A549 (cell line): ENCODE measurements at regions not wholly inside any gene's neighbourhood (a gene's known extent, or its start where the extent isn't known, plus 50 kb on each side); places are given as distances from the start of the nearest gene placed in this dataset.
"Not testable (repeated sequence)": the region's sequence is repeated elsewhere in the genome, so short reads cannot be mapped to it uniquely, and the experiment has no call there.

Experiments used
- ATAC-seq, 2 experiments: fragments of 200-7000 bp in 1 of 2; fragments of >200 bp in 1 of 2; cut with Nextera tagmentation in 1 of 2; cut with Tn5 transposase in 1 of 2; 3 replicates each; pipeline versions ENCODE4 v1.8.0 to v1.9.1; 2018 to 2020; ENCODE audit warnings: mild to moderate bottlenecking in 1 of 2, moderate library complexity in 1 of 2
- CTCF ChIA-PET: fragments of 300-600 bp; sonication (Branson Sonifier 250); formaldehyde crosslinking; extraction: SDS; loops from one replicate; lab custom pipeline; 2021; ENCODE audit warnings: antibody characterized with exemption, inconsistent platforms; lab: Yijun Ruan, JAX
- POLR2A ChIA-PET: fragments of 350-600 bp; formaldehyde crosslinking; extraction: SDS; loops from one replicate; lab custom pipeline; 2021; ENCODE audit warnings: antibody characterized with exemption, inconsistent platforms; lab: Yijun Ruan, JAX
- DNase-seq, 2 experiments: peaks; one replicate each; pipeline versions ENCODE4 v3.0.0 to v3.0.0-alpha.2; 2011 to 2016; ENCODE audit warnings: low read depth in 1 of 2, low spot score in 1 of 2
- FAIRE-seq: peaks from 2 replicates; lab custom pipeline; 2011; peaks lifted over from hg19 to GRCh38; lab: Jason Lieb, UNC
- H3K27ac ChIP-seq, 2 experiments: fragments of >200 bp; sonication (Bioruptor Twin); formaldehyde crosslinking; 3 replicates each; pipeline ENCODE4 v1.5.1; 2016 to 2017
- H3K4me1 ChIP-seq: fragments of >200 bp; sonication (Bioruptor Twin); formaldehyde crosslinking; 3 replicates; pipeline ENCODE4 v1.6.1; 2016
- H3K4me2 ChIP-seq: fragments of >200 bp; sonication (Bioruptor Twin); formaldehyde crosslinking; 3 replicates; pipeline ENCODE4 v1.6.1; 2016
- H3K4me3 ChIP-seq: fragments of >200 bp; sonication (Bioruptor Twin); formaldehyde crosslinking; 3 replicates; pipeline ENCODE4 v1.5.1; 2016
- H3K9me3 ChIP-seq: fragments of >200 bp; sonication (Bioruptor Twin); formaldehyde crosslinking; 3 replicates; pipeline ENCODE4 v1.6.1; 2016
- CBX2 ChIP-seq: fragments of 200-600 bp; sonication (generic); IDR thresholded peaks from 2 replicates; pipeline ENCODE4 v1.6.1; 2016; ENCODE audit warnings: low read depth, mild to moderate bottlenecking, borderline replicate concordance
- CEBPB ChIP-seq, 2 experiments: fragments of >200 bp in 1 of 2; sonication (Bioruptor Twin) in 1 of 2; formaldehyde crosslinking in 1 of 2; IDR thresholded peaks; 2 replicates each; pipeline ENCODE4 v1.6.1; 2012 to 2016
- EHF ChIP-seq: fragments of 250-450 bp; sonication (Bioruptor Pico); IDR thresholded peaks from 2 replicates; pipeline ENCODE4 v1.5.0; 2020; ENCODE audit warnings: mild to moderate bottlenecking
- EP300 ChIP-seq, 2 experiments: fragments of >200 bp; sonication (Bioruptor Twin); formaldehyde crosslinking; IDR thresholded peaks; 2 replicates in 1 of 2; 3 replicates in 1 of 2; pipeline ENCODE4 v1.6.1; 2016 to 2017
- FOSL2 ChIP-seq, 2 experiments: fragments of 450-650 bp in 1 of 2; fragments of >200 bp in 1 of 2; sonication (Bioruptor Twin) in 1 of 2; formaldehyde crosslinking; IDR thresholded peaks; 2 replicates each; pipeline versions ENCODE4 v1.5.0 to v1.6.1; 2016 to 2020; ENCODE audit warnings: mild to moderate bottlenecking in 1 of 2, moderate library complexity in 1 of 2
- HDAC2 ChIP-seq: fragments of 200-600 bp; sonication (generic); IDR thresholded peaks from 2 replicates; pipeline ENCODE4 v1.6.1; 2016
- HOXB13 ChIP-seq: fragments of 250-450 bp; sonication (Bioruptor Pico); IDR thresholded peaks from 2 replicates; pipeline ENCODE4 v1.5.0; 2020; ENCODE audit warnings: low read depth, mild to moderate bottlenecking, moderate library complexity
- KDM1A ChIP-seq: fragments of 200-600 bp; sonication (generic); IDR thresholded peaks from 2 replicates; pipeline ENCODE4 v1.6.1; 2016; ENCODE audit warnings: low read depth, mild to moderate bottlenecking
- KDM5A ChIP-seq: fragments of 200-600 bp; sonication (generic); IDR thresholded peaks from 2 replicates; pipeline ENCODE4 v1.6.1; 2016; ENCODE audit warnings: antibody characterized with exemption, mild to moderate bottlenecking
- MAFK ChIP-seq: fragments of 450-650 bp; IDR thresholded peaks from 2 replicates; pipeline ENCODE4 v1.6.1; 2014; ENCODE audit not compliant: partially characterized antibody
- MAZ ChIP-seq: fragments of 150-350 bp; IDR thresholded peaks from 2 replicates; pipeline ENCODE4 v1.6.1; 2014; ENCODE audit warnings: antibody characterized with exemption, low read depth, low read length, borderline replicate concordance
- MYC ChIP-seq: IDR thresholded peaks from 2 replicates; pipeline ENCODE4 v1.6.1; 2012; ENCODE audit warnings: mild to moderate bottlenecking, inconsistent platforms, low read length, improper control_type of control experiment, borderline replicate concordance
- NPAS2 ChIP-seq: fragments of 250-450 bp; sonication (Bioruptor Pico); IDR thresholded peaks from 2 replicates; pipeline ENCODE4 v1.8.0; 2022; ENCODE audit warnings: mild to moderate bottlenecking, moderate library complexity, borderline replicate concordance
- POLR2AphosphoS2 ChIP-seq: conservative IDR thresholded peaks from 2 replicates; pipeline ENCODE4 v1.6.1; 2012; ENCODE audit warnings: low read length, improper control_type of control experiment, inconsistent platforms
- SREBF2 ChIP-seq: fragments of 450-650 bp; IDR thresholded peaks from 2 replicates; pipeline ENCODE4 v1.6.1; 2014; ENCODE audit warnings: mild to moderate bottlenecking, moderate library complexity
- TFCP2L1 ChIP-seq: fragments of 250-450 bp; sonication (Bioruptor Pico); IDR thresholded peaks from 2 replicates; pipeline ENCODE4 v1.5.0; 2021; ENCODE audit warnings: mild to moderate bottlenecking
- ZC3H11A ChIP-seq: fragments of 450-650 bp; IDR thresholded peaks from 2 replicates; pipeline ENCODE4 v1.6.1; 2014; ENCODE audit warnings: antibody characterized with exemption, mild to moderate bottlenecking
- ZNF302 ChIP-seq: fragments of 250-450 bp; sonication (Bioruptor Pico); IDR thresholded peaks from 2 replicates; pipeline ENCODE4 v1.9.0; 2021; ENCODE audit warnings: inconsistent platforms, mild to moderate bottlenecking, moderate library complexity
- WGBS: methylation state at CpG from one replicate; pipeline ENCODE4 v1.1.6; 2017; ENCODE audit errors: missing lambda C conversion rate; 5-methylcytosine and 5-hydroxymethylcytosine counted together
- TF ChIP-seq, protein P1 (sequence below): IDR thresholded peaks from 2 replicates; pipeline ENCODE4 v1.6.1; 2012
- TF ChIP-seq, protein P2 (sequence below): fragments of 150-350 bp; IDR thresholded peaks from 2 replicates; pipeline ENCODE4 v1.6.1; 2014; ENCODE audit warnings: low read depth, mild to moderate bottlenecking, low read length
- TF ChIP-seq, protein P3 (sequence below): fragments of >200 bp; sonication (Bioruptor Twin); formaldehyde crosslinking; IDR thresholded peaks from 3 replicates; pipeline ENCODE4 v1.6.1; 2016
- TF ChIP-seq, protein P4 (sequence below): fragments of 250-450 bp; sonication (Bioruptor Pico); IDR thresholded peaks from 2 replicates; pipeline ENCODE4 v1.5.0; 2021; ENCODE audit warnings: mild to moderate bottlenecking, moderate library complexity, borderline replicate concordance
- TF ChIP-seq, protein P5 (sequence below): fragments of 450-650 bp; IDR thresholded peaks from 2 replicates; pipeline ENCODE4 v1.6.1; 2014; ENCODE audit warnings: antibody characterized with exemption

DNA sequence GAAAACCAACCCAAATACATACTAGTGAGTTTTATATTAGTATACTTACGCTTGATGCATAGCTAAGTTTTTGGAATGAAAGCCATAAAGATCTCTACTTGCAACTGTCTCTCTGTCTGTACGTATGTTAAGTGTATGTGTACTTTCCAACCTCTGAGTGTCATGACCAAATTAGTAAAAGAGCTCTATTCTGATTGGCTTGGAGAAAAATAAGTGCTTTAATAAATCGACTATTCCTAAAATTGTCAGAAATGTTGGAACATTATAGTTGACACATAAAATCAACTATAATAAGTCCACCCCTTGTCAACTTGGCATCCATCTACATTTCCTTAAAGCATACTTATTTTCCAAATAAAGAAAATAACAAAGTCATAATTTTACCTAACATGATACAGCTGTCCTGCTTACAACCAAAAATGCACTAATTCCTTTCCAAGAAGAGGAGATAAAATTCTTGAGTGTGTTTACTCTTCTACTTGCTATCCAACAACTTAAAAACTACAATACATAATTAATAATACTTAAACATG lies 507.4 kb upstream of the ATP2B1 start (continued):
- TF ChIP-seq EP300 (IDR thresholded peaks at IDR 0.05): no peak
- TF ChIP-seq NPAS2 (CRISPR knock-in tag): no peak
- TF ChIP-seq, protein P1, sequence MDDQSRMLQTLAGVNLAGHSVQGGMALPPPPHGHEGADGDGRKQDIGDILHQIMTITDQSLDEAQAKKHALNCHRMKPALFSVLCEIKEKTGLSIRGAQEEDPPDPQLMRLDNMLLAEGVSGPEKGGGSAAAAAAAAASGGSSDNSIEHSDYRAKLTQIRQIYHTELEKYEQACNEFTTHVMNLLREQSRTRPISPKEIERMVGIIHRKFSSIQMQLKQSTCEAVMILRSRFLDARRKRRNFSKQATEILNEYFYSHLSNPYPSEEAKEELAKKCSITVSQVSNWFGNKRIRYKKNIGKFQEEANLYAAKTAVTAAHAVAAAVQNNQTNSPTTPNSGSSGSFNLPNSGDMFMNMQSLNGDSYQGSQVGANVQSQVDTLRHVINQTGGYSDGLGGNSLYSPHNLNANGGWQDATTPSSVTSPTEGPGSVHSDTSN: no peak
- TF ChIP-seq EHF: no peak

DNA sequence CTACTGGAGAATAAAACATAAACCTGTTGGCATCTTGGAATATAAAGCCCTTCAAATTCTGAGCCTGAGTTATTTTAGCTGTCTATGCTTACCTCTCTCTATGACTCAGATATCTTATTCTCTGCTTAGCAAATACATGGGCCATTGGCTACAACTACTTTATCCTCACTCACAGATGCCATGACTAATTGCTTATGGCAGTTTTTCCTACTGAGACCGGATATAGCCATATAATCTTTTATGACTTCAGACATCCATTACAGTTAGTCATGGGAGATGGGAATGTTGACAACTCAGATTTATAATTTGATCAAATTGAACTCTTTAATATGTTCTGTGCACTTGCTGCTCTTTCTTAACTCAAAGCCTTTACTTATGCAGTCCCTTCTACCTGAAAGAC lies 502.4 kb upstream of the ATP2B1 start:
- TF ChIP-seq HDAC2 (no peak), MAZ (no peak), HOXB13 (no peak), FOSL2 (IDR thresholded peaks at IDR 0.05) (no peak), FOSL2 (CRISPR knock-in tag; IDR thresholded peaks at IDR 0.05) (peak; percentile 58), CEBPB (IDR thresholded peaks at IDR 0.05) (no peak)
- TF ChIP-seq, protein P2, sequence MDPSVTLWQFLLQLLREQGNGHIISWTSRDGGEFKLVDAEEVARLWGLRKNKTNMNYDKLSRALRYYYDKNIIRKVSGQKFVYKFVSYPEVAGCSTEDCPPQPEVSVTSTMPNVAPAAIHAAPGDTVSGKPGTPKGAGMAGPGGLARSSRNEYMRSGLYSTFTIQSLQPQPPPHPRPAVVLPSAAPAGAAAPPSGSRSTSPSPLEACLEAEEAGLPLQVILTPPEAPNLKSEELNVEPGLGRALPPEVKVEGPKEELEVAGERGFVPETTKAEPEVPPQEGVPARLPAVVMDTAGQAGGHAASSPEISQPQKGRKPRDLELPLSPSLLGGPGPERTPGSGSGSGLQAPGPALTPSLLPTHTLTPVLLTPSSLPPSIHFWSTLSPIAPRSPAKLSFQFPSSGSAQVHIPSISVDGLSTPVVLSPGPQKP: no peak
- TF ChIP-seq, protein P3, sequence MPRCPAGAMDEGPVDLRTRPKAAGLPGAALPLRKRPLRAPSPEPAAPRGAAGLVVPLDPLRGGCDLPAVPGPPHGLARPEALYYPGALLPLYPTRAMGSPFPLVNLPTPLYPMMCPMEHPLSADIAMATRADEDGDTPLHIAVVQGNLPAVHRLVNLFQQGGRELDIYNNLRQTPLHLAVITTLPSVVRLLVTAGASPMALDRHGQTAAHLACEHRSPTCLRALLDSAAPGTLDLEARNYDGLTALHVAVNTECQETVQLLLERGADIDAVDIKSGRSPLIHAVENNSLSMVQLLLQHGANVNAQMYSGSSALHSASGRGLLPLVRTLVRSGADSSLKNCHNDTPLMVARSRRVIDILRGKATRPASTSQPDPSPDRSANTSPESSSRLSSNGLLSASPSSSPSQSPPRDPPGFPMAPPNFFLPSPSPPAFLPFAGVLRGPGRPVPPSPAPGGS: no peak
- TF ChIP-seq, protein P4, sequence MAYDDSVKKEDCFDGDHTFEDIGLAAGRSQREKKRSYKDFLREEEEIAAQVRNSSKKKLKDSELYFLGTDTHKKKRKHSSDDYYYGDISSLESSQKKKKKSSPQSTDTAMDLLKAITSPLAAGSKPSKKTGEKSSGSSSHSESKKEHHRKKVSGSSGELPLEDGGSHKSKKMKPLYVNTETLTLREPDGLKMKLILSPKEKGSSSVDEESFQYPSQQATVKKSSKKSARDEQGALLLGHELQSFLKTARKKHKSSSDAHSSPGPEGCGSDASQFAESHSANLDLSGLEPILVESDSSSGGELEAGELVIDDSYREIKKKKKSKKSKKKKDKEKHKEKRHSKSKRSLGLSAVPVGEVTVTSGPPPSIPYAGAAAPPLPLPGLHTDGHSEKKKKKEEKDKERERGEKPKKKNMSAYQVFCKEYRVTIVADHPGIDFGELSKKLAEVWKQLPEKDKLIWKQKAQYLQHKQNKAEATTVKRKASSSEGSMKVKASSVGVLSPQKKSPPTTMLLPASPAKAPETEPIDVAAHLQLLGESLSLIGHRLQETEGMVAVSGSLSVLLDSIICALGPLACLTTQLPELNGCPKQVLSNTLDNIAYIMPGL (CRISPR knock-in tag): no peak
- Histone ChIP-seq H3K4me3 (no peak overlapping the region), H3K27ac (no peak overlapping the region), H3K4me1 (no peaks in the 10 kb centered on the region), H3K4me2 (no peak overlapping the region), H3K9me3 (peaks cover 10% of the 10 kb centered on the region; the same call in 2 of the 3 replicates)
- peak; percentile 5 to 36 for DNase-seq
- ChIA-PET POLR2A (no interaction called here), CTCF (interaction anchor here (1.3 kb wide), 1 partner anchor 51 kb away, joined by 3 read pairs; no protein-coding TSS in a partner anchor)
- 6% methylated on average over 1 of the region's 1 CpG for WGBS
- ATAC-seq: peak; percentile 64 to 74; a peak in 5 of 6 replicates
- FAIRE-seq: no peak

DNA sequence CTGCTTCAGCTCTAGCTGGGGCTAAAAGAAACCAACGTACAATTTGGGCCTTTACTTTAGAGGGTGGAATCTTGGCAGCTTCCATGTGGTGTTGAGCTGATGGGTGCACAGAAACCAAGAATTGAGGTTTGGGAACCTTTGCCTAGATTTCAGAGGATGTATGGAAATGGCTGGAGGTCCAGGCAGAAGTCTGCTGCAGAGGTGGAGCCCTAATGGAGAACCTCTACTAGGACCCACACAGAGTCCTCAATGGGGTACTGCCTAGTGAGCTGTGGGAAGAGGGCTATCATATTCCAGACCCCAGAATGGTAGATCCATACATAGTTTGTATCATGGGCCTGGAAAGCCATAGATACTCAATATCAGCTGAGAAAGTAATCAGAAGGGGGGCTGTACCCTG lies 500.4 kb upstream of the ATP2B1 start:
- DNase-seq (no peak), ATAC-seq (no peak), FAIRE-seq (no peak)
- Histone ChIP-seq H3K4me2 (no peak overlapping the region), H3K9me3 (peaks cover 10% of the 10 kb centered on the region; the same call in 2 of the 3 replicates), H3K4me1 (no peaks in the 10 kb centered on the region), H3K4me3 (no peak overlapping the region), H3K27ac (no peak overlapping the region)
- ChIA-PET CTCF (interaction anchor here (0.6 kb wide), 1 partner anchor 28 kb away, joined by 3 read pairs; no protein-coding TSS in a partner anchor), POLR2A (no interaction called here)
- no peak for TF ChIP-seq POLR2AphosphoS2
- TF ChIP-seq, protein P5, sequence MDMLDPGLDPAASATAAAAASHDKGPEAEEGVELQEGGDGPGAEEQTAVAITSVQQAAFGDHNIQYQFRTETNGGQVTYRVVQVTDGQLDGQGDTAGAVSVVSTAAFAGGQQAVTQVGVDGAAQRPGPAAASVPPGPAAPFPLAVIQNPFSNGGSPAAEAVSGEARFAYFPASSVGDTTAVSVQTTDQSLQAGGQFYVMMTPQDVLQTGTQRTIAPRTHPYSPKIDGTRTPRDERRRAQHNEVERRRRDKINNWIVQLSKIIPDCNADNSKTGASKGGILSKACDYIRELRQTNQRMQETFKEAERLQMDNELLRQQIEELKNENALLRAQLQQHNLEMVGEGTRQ: no peak
- TF ChIP-seq, protein P4 (CRISPR knock-in tag): no peak
- no peak for TF ChIP-seq MYC
- TF ChIP-seq CBX2: no peak
- no peak for TF ChIP-seq EHF
- TF ChIP-seq KDM1A: no peak
- TF ChIP-seq SREBF2: no peak
- TF ChIP-seq TFCP2L1 (CRISPR knock-in tag): no peak
- TF ChIP-seq ZC3H11A: no peak
- no peak for TF ChIP-seq KDM5A
- no peak for TF ChIP-seq MAFK
- TF ChIP-seq ZNF302 (CRISPR knock-in tag): no peak
- 25% methylated on average over 1 of the region's 1 CpG for WGBS

DNA sequence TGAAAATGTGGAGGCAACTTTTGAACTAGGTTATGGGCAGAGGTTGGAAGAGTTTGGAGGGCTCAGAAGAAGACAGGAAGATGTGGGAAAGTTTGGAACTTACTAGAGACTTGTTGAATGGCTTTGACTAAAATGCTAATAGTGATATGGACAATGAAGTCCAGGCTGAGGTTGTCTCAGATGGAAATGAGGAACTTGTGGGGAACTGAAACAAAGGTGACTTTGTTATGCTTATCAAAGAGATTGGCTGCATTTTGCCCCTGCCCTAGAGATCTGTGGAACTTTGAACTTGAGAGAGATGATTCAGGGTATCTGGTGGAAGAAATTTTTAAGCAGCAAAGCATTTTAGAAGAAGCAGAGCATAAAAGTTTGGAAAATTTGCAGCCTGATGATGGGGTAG lies 499.7 kb upstream of the ATP2B1 start:
- H3K4me3 ChIP-seq, ATAC-seq, H3K4me2 ChIP-seq, POLR2A ChIA-PET, DNase-seq, FAIRE-seq, H3K27ac ChIP-seq, CTCF ChIA-PET, H3K4me1 ChIP-seq: not testable (repeated sequence)
- peaks cover 10% of the 10 kb centered on the region; the same call in 2 of the 3 replicates for H3K9me3 ChIP-seq
